Hepatocyte (in vitro differentiated cells): ENCODE measurements at regions not wholly inside any gene's neighbourhood (a gene's known extent, or its start where the extent isn't known, plus 50 kb on each side); places are given as distances from the start of the nearest gene placed in this dataset.
"Not testable (repeated sequence)": the region's sequence is repeated elsewhere in the genome, so short reads cannot be mapped to it uniquely, and the experiment has no call there.

Source experiments
- CTCF ChIP-seq: fragments of 200-600 bp; sonication (generic); IDR thresholded peaks from 2 replicates; pipeline ENCODE4 v1.5.1; 2016; ENCODE audit warnings: antibody characterized with exemption, mild to moderate bottlenecking; ENCODE audit not compliant: poor library complexity
- EZH2phosphoT487 ChIP-seq: fragments of 200-600 bp; sonication (generic); IDR thresholded peaks from one replicate; pipeline ENCODE4 v1.6.1; 2018; ENCODE audit warnings: antibody characterized with exemption, mild to moderate bottlenecking, low read depth, moderate library complexity; ENCODE audit not compliant: unreplicated experiment, severe bottlenecking

GRCh38 chr3:5608971-5609370, 421.5 kb downstream of the EDEM1 start:
- not testable (repeated sequence) for TF ChIP-seq CTCF, EZH2phosphoT487
